HUES6 (cell line): ENCODE measurements at regions not wholly inside any gene's neighbourhood (a gene's known extent, or its start where the extent isn't known, plus 50 kb on each side); places are given as distances from the start of the nearest gene placed in this dataset.

Source experiments
- H3K27ac ChIP-seq: 2 replicates; pipeline ENCODE4 v1.7.0; 2013; ENCODE audit warnings: low read depth, mild to moderate bottlenecking, low read length, inconsistent platforms
- H3K27me3 ChIP-seq: 2 replicates; pipeline ENCODE4 v1.6.1; 2013; ENCODE audit warnings: low read length; ENCODE audit not compliant: control insufficient read depth, insufficient read depth
- H3K36me3 ChIP-seq: 2 replicates; pipeline ENCODE4 v1.6.1; 2013; ENCODE audit warnings: low read length; ENCODE audit not compliant: control insufficient read depth, insufficient read depth
- H3K4me1 ChIP-seq: 2 replicates; pipeline ENCODE4 v1.6.1; 2013; ENCODE audit warnings: low read length; ENCODE audit not compliant: control insufficient read depth, insufficient read depth
- H3K4me3 ChIP-seq: 2 replicates; pipeline ENCODE4 v1.5.1; 2013; ENCODE audit warnings: low read depth, low read length
- H3K9ac ChIP-seq: one replicate; pipeline ENCODE4 v1.6.1; 2013; ENCODE audit warnings: mild to moderate bottlenecking, low read length
- H3K9me3 ChIP-seq: 2 replicates; pipeline ENCODE4 v1.6.1; 2013; ENCODE audit warnings: low read depth, low read length; ENCODE audit not compliant: control insufficient read depth, insufficient read depth

DNA sequence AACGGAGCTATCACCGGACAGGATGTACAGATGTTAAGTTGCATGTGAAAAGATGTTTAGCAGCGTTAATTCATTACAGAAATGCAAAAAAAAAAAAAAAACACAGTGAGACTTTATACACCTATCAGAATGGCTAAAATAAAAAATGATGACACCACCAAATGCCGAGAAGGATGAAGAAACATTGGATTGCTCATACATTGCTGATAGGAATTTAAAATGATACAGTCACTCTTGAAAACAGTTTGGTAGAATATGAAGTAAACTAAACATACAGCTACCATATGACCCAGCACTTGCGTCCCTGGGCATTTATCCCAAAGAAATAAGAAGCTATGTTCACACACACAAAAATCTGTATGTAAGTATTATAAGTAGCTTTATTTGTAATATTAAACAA is 574.1 kb downstream of the SLC16A7 start:
- Histone ChIP-seq H3K4me1 (no peaks in the 10 kb centered on the region), H3K36me3 (no peaks in the 10 kb centered on the region), H3K9me3 (no peaks in the 10 kb centered on the region), H3K27ac (no peak overlapping the region), H3K4me3 (no peak overlapping the region), H3K9ac (no peak overlapping the region), H3K27me3 (no peaks in the 10 kb centered on the region)

DNA sequence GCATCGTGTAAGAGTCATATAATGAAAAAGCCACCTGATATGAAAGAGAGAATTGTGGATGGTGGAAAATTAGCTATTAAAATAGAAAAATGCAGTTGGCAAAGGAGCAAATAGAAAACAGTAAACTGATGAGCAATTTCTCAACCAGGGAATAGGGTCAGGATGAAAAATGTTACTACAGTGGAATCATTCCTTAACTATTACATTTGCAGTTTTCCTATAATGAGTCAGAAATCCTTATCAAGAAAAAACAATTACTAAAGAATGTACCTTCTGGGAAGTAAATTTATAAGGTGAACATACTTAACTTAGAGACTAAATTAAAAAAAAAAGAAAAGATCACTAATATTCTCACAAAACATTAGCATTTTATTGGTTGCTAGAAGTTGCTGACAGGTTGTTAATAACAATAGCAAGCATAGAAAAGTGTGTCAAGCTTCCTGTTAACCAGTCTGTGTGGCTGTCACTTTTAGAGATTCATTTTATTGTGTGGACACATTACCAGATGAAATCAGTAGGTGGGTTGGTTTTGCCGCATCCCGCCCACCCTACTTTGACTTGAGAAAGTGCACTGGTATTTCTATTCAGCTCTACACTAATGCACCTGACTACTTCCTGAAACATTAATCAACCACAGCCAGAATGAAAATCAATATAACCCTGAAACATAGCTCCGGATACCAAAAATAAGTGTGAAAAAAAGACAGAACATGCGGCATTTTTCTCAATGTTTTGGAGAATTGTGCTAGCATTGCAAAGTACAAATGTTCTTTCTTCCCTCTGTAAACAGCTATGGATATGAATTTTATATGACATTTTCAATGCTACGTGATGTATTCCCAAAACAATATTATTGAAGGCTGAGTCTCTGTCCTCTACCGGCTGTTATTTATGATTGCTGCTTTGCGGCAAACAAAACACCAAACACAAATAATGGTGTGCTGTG is 576.7 kb downstream of the SLC16A7 start:
- H3K9ac ChIP-seq, result no peak overlapping the region
- H3K9me3 ChIP-seq, result no peaks in the 10 kb centered on the region
- no peak overlapping the region for H3K27ac ChIP-seq
- no peaks in the 10 kb centered on the region for H3K4me1 ChIP-seq
- no peaks in the 10 kb centered on the region for H3K36me3 ChIP-seq
- no peak overlapping the region for H3K4me3 ChIP-seq
- H3K27me3 ChIP-seq, result no peaks in the 10 kb centered on the region

DNA sequence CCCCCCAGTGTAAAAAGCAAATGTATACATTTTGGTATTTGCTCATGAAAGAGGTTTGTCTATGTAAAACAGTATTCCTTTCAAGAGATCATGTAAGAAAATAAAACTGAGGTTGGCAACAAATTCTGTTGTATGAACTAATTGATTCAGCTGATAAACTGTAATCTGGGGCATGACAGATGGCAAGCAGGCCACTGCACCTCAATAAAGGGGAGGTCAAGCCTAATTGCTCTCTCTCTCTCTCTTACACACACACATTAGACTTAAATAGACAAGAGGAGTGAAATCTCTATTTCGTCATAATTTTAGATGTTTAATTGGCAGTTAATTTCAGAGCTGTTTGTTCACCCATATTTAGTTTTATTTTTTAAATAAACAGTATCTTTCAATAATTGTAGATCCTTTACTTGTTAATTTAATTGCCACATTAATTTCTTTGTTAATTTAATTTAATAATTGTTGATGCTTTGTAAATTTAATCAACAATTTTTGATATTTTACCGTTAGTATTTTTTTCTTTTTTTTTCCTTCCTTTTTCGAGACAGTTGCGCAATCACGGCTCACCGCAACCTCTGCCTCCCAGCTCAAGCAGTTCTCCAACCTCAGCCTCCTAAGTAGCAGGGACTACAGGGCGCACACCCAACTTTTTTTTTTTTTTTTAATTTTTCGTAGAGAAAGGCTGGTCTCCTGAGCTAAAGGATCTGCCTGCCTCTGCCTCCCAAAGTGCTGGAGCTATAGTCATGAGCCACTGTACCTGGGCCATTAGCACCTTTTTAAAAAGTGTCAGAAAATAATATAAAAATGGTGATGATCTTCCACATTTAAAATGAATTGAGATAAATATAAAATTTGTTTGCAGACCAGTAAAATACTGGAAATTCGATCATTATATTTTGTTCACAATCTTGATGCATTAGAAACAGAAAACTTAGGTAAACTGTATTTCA is 577.7 kb downstream of the SLC16A7 start:
- Histone ChIP-seq H3K9ac (no peak overlapping the region), H3K9me3 (no peaks in the 10 kb centered on the region), H3K27ac (no peak overlapping the region), H3K4me3 (no peak overlapping the region), H3K4me1 (no peaks in the 10 kb centered on the region), H3K27me3 (no peaks in the 10 kb centered on the region), H3K36me3 (no peaks in the 10 kb centered on the region)

DNA sequence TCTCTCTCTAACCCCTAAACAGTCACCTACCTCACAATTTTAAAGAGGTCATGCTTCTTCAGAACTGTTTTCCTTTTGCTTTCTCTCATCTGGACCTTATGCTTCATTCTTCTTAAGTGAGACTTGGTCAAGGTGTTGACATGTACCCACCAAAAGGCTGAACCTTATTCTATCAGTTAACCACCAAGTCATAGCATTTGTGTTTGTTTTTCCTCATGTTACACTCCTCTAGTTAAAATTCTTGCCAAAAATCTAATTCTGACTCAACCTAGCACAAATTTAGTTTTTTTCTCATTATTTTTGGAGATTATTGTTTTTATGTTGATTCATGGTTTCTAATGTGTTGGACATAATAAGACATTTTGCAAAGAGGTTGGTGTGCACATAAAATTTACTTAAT is 578.6 kb downstream of the SLC16A7 start:
- Histone ChIP-seq H3K4me3 (no peak overlapping the region), H3K27ac (no peak overlapping the region), H3K9me3 (no peaks in the 10 kb centered on the region), H3K36me3 (no peaks in the 10 kb centered on the region), H3K4me1 (no peaks in the 10 kb centered on the region), H3K27me3 (no peaks in the 10 kb centered on the region), H3K9ac (no peak overlapping the region)

DNA sequence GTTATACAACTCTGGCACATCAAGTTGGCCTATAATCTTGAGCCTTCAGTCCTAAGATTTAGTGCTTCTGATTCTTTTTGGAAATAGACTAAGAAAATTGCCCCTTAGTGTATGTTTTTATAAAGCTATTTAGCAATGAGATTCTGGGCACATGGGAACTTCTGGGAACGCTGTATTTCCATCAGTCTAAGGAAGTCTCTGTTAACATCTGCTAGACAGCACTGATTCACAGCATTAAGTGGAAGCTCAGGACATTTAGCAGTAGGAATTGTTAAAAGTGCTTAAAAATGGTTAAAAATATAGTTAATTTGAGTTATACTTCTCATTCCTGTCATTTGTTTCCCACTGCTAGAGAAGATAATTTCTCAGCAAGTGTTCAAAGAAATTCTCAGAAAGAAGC is 579.1 kb downstream of the SLC16A7 start:
- H3K4me1 ChIP-seq, result no peaks in the 10 kb centered on the region
- no peak overlapping the region for H3K4me3 ChIP-seq
- H3K27me3 ChIP-seq, result no peaks in the 10 kb centered on the region
- no peak overlapping the region for H3K27ac ChIP-seq
- no peaks in the 10 kb centered on the region for H3K9me3 ChIP-seq
- H3K9ac ChIP-seq, result no peak overlapping the region
- H3K36me3 ChIP-seq, result no peaks in the 10 kb centered on the region

DNA sequence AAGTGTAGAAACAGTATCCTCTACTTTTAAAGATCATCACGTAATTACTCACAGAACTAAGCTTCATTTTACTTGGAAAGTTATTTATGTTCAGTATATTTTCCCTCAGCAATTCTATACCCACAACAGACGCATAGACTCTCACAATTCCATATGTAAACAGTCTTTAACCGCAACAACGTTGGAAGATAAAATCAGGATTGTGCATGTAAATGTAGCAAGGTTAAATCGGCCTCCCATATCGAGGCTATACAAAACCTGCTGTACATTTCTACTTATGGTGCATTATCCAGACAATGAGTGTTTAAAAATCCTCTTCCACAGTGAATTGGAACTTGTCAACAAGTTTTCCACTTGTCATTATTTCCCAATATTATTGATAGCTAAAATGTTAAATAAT is 581.1 kb downstream of the SLC16A7 start:
- no peaks in the 10 kb centered on the region for H3K27me3 ChIP-seq
- H3K4me1 ChIP-seq, result no peaks in the 10 kb centered on the region
- no peak overlapping the region for H3K27ac ChIP-seq
- no peak overlapping the region for H3K9ac ChIP-seq
- H3K4me3 ChIP-seq, result no peak overlapping the region
- H3K36me3 ChIP-seq, result no peaks in the 10 kb centered on the region
- no peaks in the 10 kb centered on the region for H3K9me3 ChIP-seq

DNA sequence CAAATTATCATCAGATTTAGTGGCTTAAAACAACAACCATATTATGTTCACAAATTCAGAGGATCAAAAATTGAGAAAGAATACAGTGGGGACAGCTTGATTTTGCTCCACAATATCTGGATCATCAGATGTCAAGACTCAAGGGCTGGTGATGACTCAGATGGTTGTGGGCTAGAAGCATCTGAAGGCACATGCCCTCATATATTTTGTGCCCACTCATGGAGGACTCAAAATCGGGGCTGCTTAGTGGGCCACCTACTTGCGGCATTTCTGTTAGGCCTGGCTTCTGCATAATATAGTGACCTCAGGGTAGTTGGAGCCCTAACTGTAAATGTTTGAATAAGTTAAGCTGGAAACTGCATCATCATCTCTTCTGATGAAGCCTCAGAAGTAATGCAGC is 584.5 kb downstream of the SLC16A7 start:
- Histone ChIP-seq H3K27ac (no peak overlapping the region), H3K9ac (no peak overlapping the region), H3K27me3 (no peaks in the 10 kb centered on the region), H3K4me3 (no peak overlapping the region), H3K4me1 (no peaks in the 10 kb centered on the region), H3K36me3 (no peaks in the 10 kb centered on the region), H3K9me3 (no peaks in the 10 kb centered on the region)

DNA sequence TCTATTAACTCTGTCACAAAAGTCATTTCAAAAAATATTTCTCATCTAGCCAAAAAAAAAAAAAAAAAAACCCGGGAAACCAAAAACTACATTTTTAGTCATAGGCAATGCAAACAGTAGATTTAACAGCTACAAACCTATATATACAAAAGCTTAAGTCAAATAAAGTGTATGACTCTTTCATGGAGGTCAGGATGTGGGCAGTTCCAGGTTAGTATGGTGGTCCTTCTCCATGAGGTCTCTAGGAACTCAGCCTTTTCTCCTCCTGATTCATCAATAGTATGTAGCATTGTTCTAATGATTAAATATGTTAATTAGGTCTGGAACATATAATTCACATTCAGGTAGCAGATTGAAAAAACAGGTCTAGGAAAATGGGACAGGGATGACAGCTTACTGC is 586.5 kb downstream of the SLC16A7 start:
- Histone ChIP-seq H3K9ac (no peak overlapping the region), H3K27me3 (no peaks in the 10 kb centered on the region), H3K9me3 (no peaks in the 10 kb centered on the region), H3K27ac (no peak overlapping the region), H3K36me3 (no peaks in the 10 kb centered on the region), H3K4me1 (no peaks in the 10 kb centered on the region), H3K4me3 (no peak overlapping the region)

DNA sequence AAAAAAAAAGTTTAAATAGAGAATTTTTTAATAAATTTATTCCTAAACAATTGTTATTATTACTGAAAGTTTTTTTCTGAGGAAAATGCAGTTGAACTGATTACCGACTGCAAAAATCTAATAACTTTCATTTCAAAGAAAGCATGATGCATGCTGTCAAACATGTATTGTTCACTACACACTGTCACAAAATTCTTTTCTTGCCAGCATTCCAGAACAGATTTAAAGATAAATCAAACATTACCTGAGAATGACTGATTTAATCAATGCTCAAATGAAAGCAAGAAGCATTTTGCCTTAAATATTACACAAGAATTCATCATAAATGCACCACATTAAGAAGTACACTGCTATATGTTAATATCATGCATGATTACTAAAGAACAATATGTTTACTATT is 588.3 kb downstream of the SLC16A7 start:
- H3K9me3 ChIP-seq, result no peaks in the 10 kb centered on the region
- H3K36me3 ChIP-seq, result no peaks in the 10 kb centered on the region
- no peak overlapping the region for H3K4me3 ChIP-seq
- H3K9ac ChIP-seq, result no peak overlapping the region
- no peak overlapping the region for H3K27ac ChIP-seq
- no peaks in the 10 kb centered on the region for H3K4me1 ChIP-seq
- no peaks in the 10 kb centered on the region for H3K27me3 ChIP-seq

DNA sequence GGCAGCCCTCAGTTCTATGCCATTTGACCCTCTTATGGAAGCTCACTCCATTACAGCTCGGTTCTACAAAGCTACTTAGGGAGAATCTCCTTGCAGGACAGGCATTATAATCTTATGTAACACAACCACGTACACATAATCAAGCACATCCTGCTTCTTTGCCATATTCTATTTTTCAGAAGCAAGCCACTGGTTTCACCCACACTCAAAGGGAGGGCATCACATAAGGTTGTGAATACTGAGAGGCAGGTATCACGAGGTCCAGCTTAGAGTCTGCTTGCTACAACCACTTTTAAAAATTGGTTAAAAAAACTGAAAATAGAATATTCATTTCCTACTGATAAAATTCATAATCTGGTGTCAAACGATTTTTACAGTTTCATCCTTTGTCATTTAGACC is 589.2 kb downstream of the SLC16A7 start:
- Histone ChIP-seq H3K27me3 (no peaks in the 10 kb centered on the region), H3K36me3 (no peaks in the 10 kb centered on the region), H3K9ac (no peak overlapping the region), H3K27ac (no peak overlapping the region), H3K9me3 (no peaks in the 10 kb centered on the region), H3K4me1 (no peaks in the 10 kb centered on the region), H3K4me3 (no peak overlapping the region)

DNA sequence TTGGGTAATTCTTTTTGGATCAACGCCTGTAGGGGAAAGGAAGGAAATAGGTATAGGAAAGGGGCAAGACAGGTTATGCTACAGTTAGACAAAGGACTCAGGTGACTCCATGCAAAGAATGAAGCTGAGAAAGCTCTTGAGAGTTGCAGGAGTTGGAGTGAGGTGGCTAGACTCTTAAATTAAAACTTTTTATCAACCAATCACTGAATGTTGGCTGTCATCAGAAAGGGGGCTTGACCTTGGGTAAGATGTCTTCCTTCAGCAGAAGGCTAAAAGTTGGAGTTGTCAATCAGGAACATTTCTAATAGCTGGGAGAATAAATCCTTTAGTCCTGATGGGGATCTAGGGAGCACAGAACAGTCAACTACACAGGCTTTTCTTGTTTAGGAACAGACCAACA is 595.4 kb downstream of the SLC16A7 start:
- Histone ChIP-seq H3K4me3 (no peak overlapping the region), H3K27me3 (no peaks in the 10 kb centered on the region), H3K27ac (no peak overlapping the region)

More for the DNA sequence above, 595.4 kb downstream of the SLC16A7 start:
- H3K4me1 ChIP-seq, result no peaks in the 10 kb centered on the region
- H3K9me3 ChIP-seq, result no peaks in the 10 kb centered on the region
- H3K9ac ChIP-seq, result no peak overlapping the region
- no peaks in the 10 kb centered on the region for H3K36me3 ChIP-seq
